HG02623 (cell line): ENCODE measurements at regions not wholly inside any gene's neighbourhood (a gene's known extent, or its start where the extent isn't known, plus 50 kb on each side); places are given as distances from the start of the nearest gene placed in this dataset.
"Not testable (repeated sequence)": the region's sequence is repeated elsewhere in the genome, so short reads cannot be mapped to it uniquely, and the experiment has no call there.

ENCODE experiments used
- ATAC-seq: cut with Tn5 transposase; IDR thresholded peaks from one replicate; pipeline ENCODE4 v1.9.1; 2021; ENCODE audit warnings: moderate library complexity; ENCODE audit not compliant: unreplicated experiment

DNA sequence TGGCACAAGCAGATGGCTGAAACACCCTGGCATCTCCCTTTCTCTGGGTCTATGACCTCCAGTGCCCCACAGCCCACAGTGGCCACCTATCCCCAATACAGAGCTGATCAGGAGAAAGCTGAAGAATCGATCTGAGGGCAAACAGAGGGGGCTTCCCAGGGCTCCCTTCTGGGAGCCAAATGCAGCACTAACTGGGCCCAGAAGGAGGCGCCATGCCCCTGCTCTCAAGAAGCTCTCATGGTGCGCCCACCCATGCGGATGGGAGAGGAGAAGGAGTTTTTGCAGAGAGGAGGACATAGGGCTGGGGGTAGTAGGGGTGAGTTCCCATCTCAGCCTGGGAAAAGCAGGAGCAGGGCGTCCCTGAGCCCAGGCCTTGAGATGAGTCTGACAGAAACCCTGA lies 787.3 kb upstream of the RAB6C start:
- ATAC-seq, result no peak

GRCh38 chr2:129192841-129193253 lies 786.6 kb upstream of the RAB6C start:
- ATAC-seq, result no peak

DNA sequence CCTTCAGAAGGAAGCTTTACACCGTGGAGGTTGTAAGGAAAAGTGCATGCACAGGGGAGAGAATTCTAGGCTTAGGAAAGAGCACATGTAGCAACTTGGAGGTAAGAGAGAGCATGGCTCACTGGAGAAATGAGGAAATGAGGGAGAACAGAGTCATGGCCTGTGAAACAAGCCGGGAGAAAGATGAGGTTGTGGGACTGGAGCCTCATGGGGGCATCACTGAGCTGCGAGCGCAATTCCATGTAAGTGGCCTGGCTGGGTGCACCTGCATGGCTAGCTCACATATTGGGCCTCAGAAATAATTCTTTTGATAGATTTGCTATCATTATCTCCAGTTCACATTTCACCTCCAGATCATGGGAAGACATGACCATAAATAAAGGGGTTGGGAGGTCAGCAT lies 785.5 kb upstream of the RAB6C start:
- no peak for ATAC-seq

DNA sequence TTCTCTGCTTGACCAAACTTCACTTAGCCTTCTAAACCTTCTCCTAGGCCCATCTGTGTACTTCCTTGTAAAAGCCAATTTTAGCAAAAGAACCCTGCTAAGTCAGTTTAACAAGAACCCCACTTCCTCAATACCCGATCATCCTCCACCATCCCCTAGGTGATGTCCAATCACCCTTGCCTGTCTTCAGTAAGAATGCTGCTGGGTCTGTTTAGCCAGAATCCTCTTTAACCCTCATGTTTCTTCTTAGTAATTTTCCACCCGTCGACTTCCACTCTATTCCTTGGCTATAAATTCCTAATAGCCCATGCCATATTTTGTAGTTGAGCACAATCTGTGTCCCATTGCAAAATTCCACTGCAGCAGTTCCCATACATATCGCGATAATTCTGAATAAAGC lies 780.0 kb upstream of the RAB6C start:
- no peak for ATAC-seq

DNA sequence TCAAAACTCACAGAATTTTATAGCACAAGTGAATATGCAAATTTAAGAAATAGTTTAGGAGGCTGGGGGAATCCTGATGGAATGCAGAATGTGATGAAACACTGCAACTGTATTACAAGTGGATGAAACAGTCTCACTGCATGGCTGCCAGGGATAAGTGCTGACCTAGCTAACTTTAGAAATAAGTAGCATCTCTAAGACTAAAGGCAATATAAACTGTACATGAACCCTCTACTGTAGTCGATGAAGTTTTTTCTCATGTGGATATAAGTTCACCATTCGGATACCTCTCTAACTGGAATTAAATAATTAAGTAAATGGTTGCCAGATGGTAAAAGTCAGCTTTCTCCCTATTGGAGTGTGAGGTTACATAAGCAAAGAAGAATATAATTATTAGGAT lies 777.8 kb upstream of the RAB6C start:
- ATAC-seq, result no peak

DNA sequence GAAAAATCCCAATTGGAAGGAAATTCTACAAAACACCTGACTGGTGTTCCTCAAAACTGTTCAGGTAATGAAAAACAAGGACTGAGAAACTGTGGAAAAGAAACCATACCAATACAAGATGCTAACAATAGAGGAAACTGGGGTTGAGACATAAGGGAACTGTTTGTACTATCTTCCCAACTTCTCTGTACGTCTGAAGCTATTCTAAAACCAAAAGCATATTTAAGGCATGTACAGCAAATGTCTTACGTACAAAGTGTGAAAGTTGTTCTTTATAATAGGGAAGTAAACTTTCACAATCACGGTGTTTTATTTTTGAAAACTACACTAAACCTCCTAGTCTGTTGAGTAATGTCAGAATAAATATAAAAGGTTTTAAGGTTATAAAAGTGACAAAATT lies 776.1 kb upstream of the RAB6C start:
- no peak for ATAC-seq

DNA sequence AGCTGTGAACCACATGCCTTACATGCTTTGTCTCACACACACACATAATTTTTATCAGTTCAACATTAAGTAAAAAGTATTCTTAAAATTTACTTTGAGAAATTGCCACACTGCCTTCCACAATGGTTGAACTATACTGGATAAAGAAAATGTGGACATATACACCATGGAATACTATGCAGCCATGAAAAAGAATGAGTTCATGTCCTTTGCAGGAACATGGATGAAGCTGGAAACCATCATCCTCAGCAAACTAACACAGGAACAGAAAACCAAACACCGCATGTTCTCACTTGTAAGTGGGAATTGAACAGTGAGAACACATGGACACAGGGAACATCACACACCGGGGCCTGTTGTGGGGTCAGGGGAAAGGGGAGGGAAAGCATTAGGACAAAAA lies 774.9 kb upstream of the RAB6C start:
- ATAC-seq, result not testable (repeated sequence)

- ATAC-seq, result no peak
These were observed 774.3 kb upstream of the RAB6C start for GRCh38 chr2:129205176-129205575.

DNA sequence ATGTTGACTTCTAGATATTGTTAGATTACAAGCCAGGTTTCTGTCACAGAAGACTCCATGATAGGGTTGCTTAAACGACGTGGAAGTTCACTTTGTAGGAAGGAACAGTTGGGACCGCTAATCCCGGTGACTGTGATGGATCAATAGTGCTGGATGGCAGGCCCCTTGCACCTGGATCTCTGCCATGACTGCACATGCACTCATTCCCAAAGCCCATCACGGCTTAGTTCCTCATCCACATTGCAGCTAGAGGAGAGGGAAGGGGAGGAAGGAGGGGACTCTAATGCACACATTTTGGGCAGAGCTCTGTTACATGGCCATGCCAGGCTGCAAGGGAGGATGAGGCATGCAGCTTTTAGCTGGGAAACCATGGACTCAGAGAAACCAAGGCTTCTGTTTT lies 773.7 kb upstream of the RAB6C start:
- ATAC-seq, result no peak

DNA sequence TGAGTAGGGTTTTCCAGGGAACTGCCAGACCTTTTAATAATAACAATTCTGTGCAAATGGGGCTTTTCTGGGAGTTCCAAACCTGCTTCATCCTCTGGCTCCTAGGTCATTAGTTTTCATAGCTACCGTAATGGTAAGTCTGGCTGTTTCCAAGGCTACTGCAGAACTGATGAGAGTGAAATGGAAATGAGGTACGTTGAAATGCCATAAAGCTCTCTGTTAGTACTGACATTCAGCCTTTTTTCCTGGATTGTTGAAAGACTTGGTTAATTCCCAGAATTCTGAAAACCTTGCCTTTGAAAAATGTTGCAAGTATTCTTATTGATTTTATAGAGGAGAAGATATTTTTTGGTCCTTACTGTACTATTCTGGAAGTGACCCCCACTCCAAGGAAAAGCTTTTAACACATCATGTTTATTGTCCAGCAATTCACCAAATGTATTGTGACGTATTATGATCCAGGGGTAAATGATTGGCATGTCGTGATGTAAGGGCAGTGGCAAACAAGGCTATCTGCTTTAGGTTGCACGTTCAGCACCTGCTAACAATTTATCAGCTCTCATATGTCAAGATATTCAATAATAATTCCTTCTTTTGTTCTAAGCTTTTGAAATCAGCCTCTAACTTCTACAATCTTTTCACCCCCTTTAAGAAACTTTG lies 767.0 kb upstream of the RAB6C start:
- ATAC-seq, result no peak

DNA sequence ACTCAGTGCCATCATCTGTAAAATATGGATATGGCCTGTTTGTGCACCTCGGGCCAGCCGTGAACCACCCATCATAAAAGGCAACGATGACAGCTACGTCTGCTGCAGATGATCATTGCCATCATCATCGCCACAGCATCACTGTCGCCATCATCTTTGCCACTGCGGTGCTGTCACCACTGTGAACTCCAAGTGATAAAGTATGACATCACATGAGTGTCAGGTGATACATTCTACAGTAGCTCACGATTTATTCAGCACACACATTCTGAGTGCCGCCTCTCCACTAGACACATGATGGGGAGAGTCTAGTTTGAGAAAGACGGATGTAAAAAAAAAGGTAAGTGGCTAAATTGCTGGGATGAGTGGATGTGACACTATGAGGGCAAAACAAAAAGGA lies 755.4 kb upstream of the RAB6C start:
- ATAC-seq, result no peak

GRCh38 chr2:129224486-129224885 lies 755.0 kb upstream of the RAB6C start:
- no peak for ATAC-seq

DNA sequence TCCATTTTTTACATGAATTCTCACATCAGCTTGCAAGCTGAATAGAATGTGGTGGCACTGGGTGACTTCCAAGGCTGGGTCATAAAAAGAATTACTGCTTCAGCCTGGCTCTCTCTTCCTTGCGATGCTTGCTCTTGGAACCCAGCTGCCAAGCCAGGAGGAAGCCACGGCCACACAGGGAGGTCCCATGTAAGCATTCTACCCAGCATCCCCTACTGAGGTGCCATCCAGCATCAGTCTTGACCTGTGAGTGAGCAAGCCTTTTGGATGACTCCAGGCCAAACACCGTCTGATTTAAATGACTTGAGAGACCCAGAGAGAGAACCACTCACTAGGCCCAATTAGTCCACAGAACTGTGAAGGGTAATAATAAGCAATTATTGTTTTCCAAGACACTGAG lies 750.3 kb upstream of the RAB6C start:
- ATAC-seq, result no peak

GRCh38 chr2:129229830-129230441 lies 749.5 kb upstream of the RAB6C start:
- ATAC-seq, result no peak

- no peak for ATAC-seq
These were observed 747.5 kb upstream of the RAB6C start for GRCh38 chr2:129231924-129232323.

DNA sequence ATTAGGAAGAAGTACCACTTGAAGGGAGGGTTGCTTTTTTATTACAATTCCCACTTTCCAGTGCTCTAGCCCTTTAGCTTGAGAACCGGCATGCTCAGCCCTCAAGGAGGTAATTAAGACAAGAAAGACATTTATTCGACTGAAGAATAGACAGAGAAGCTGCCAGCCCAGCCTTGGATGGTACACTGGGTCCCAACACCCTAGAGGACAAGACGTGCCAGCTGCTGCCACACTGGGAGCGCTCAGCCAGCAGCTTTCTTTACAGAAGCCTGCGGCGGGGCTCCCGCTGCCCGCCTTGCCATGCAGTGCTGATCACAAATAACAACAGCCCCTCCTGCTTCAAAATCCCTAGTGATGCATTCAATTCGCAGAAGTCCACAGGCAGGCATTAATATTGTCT lies 746.3 kb upstream of the RAB6C start:
- ATAC-seq, result no peak

DNA sequence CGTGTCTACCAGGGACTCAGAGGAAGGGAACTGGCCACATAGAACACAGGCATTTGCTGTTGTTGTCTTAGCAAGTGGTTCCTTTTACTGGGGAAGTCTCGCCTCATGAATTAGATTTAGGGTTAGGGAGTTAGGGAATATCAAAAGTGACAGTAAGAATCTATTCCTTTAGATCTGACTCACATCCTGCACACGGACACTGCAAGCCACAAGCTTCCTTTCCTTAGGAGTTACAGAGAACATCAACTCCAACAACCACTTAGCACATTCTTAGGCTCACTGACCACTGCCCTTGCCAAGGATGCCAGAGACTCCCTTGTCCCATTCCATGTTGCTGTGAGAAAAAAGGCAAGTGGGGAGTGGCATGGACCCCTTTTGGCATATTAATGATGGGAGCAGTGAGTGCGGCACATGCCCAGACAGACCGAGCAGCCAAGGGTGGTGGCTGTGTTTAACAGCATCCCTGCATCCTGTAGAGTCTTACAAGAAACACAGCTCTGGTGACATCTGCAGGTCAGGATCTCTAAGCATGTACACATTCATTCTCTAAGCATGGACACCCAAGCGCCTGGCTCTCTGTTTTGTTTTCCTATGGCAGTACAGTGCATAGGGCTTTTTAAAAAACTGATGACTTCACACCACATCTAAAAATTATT lies 745.6 kb upstream of the RAB6C start:
- ATAC-seq, result no peak

DNA sequence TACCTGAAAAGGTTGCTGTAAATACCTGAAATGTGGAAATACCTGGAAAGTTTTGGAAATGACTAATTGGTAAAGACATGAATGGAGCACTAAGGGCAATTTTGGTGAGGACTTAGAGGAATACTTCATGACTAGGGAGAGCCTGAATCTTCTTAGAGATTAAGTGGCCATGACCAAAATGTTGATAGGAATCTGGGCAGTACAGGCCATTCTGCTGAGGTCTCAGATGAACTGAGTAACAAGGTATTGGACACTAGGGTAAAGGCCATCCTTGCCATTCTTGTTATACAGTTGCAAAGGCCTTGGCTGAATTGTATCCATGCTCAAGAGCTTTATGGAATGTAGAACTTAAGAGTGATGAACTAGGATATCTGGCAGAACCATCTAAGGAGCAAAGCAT lies 742.9 kb upstream of the RAB6C start:
- ATAC-seq, result no peak

DNA sequence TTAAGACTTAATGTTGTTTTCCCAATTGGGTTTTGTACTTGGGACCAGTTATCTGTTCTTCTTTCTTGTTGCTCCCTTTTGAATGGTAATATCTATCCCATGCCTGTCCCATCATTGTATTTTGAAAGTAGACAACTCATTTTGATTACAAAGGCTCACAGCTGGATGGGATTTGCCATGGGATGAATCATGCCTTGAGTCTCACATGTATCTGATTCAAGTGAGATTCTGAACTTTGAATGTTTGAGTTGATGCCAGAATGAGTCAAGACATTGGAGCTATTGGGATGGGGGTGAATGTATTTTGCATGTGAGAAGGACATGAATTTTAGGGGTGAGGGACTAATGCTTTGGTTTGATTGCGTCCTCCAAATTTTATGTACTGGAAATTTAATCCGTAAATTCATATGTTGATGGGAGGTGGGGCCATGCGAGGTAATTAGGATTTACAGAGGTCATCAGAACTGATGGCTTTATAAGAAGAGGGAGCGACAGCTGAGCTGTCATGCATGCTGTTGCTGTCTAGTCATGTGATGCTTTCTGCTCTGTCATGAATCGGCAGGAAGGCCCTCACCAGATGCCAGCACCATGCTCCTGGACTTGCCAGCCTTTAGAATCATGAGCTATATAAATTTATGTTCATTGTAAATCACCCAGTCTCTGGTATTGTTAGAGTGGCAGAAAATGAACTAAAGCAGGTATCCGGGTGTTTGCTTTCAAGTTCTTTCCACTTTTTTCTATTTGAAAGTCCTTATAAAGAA lies 741.3 kb upstream of the RAB6C start:
- no peak for ATAC-seq

DNA sequence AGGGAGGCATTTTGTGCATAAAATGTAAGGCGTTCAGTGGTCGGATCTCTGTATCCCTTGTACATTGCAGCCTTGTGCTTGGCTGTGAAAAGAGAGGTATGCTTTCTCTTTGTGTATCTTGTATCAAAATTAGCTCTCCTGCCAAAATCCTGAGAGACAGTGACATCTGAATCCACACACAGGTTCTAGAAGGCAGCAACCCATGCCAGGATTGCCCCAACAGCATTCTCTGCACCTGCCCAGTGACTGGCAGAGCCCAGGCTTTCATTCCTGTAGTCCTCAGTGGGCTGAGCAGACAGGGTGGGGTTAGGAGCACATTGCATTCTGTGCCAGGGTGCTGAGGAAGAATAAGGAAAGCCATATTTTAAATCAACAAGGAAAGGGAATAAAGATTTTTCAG lies 740.3 kb upstream of the RAB6C start:
- no peak for ATAC-seq

- ATAC-seq, result no peak
These were observed 739.4 kb upstream of the RAB6C start for GRCh38 chr2:129240061-129240460.

DNA sequence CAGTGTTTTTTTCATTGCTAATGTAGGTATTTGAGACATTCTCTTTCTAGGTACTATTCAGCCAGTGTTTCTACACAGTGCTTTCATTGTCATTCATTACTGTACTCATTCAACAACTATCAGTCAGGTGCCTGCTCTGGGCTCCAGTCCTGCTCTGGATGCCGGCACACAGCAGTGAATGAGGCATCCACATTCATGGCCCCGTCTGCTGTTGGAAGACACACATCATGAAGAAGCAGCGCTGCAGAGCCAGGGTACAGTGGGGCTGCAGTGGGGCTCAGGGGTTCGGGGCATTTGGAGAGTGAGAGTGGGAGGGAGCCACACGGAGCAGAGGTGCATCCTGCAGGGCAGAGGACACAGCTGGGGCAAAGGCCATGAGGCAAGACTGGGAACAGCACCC lies 737.2 kb upstream of the RAB6C start:
- no peak for ATAC-seq
